Pulmonary artery endothelial cell (primary cell): ENCODE measurements at regions not wholly inside any gene's neighbourhood (a gene's known extent, or its start where the extent isn't known, plus 50 kb on each side); places are given as distances from the start of the nearest gene placed in this dataset.

Experiments
- DNase-seq: peaks from one replicate; pipeline ENCODE4 v3.0.0-alpha.2; 2011; ENCODE audit warnings: low read depth, low spot score

GRCh38 chr16:86016201-86016965 lies 117.4 kb downstream of the IRF8 start:
- DNase-seq = peak; percentile 26

- no peak for DNase-seq
These were observed 119.1 kb downstream of the IRF8 start for GRCh38 chr16:86018071-86018470.

GRCh38 chr16:86018487-86018886 lies 119.5 kb downstream of the IRF8 start:
- DNase-seq = no peak

GRCh38 chr16:86018941-86019340 lies 120.0 kb downstream of the IRF8 start:
- no peak for DNase-seq

GRCh38 chr16:86019446-86020047 lies 120.6 kb downstream of the IRF8 start:
- DNase-seq = no peak

- DNase-seq = no peak
These were observed 122.0 kb downstream of the IRF8 start for GRCh38 chr16:86020971-86021370.

GRCh38 chr16:86022381-86022960 lies 123.5 kb downstream of the IRF8 start:
- DNase-seq = no peak

DNA sequence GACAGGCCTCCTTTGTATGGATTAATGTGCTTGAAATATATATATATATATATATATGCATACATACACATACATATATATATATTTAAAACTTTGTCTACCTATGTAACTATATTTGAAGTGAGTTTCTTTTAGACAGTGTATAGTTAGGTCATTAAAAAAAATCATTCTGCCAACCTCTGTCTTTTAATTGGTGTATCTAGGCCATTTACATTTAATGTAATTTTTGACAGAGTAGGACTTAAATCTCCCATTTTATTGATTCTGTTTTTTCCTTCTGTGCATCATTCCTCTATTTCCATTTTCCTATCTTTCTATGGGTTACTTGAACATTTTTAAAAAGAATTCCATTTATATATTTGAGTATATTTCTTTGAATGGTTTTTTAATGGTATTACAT lies 125.2 kb downstream of the IRF8 start:
- DNase-seq = no peak

DNA sequence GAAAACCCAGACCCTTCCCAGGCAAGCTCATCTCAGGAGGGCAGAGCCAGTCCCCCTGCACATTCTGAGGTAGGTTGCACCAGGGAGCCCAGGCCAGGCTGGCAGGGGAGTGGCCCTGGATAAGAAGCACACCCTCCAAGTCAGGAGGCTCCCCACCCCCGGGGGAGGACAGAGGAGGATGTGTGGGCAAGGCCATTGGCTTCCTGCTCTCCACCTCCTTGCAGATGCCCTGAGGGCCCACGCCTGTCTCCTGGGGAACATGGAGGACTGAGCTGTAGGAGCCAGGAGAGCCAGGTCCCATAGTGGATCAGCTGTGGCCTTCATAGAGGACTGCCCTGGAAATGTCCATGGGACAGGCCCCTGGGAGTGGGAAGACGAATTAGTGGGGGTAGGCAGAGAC lies 126.7 kb downstream of the IRF8 start:
- no peak for DNase-seq

GRCh38 chr16:86026171-86026910 lies 127.4 kb downstream of the IRF8 start:
- no peak for DNase-seq

- no peak for DNase-seq
These were observed 128.0 kb downstream of the IRF8 start for GRCh38 chr16:86026916-86027315.

DNA sequence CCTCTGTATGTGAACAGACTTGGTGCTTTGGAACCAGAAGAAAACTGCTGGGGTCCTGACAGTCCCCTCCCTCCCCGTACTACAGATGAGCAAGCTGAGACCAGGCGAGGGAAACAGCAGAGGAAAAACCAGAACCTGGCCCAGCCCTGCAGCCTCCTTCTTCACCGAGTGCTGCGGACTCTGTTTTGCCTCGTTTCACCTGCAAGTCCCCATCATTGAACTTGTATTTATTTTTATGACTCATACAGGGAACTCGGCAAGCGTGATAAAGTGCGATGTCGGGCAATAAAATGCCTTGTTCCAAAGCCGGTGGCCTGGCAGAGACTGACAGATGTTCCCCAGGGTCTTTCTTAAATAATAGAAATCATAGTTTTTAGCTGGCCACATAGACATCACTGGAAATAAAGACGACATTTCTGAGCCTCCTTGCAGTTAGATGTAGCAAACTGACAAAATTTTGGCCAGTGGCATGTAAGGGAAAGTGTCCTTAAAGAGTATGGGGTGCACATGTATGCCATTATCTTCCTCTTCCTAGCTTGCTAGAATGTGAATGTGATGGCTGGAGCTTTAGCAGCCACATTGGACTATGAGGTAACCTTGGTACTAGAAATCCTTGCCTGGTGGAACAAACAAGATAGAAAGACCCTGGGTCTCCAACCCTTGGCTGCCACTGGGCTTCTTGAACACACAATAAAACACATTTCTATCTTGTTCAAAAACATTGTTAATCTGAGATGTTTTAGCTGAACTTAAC lies 128.6 kb downstream of the IRF8 start:
- no peak for DNase-seq

DNA sequence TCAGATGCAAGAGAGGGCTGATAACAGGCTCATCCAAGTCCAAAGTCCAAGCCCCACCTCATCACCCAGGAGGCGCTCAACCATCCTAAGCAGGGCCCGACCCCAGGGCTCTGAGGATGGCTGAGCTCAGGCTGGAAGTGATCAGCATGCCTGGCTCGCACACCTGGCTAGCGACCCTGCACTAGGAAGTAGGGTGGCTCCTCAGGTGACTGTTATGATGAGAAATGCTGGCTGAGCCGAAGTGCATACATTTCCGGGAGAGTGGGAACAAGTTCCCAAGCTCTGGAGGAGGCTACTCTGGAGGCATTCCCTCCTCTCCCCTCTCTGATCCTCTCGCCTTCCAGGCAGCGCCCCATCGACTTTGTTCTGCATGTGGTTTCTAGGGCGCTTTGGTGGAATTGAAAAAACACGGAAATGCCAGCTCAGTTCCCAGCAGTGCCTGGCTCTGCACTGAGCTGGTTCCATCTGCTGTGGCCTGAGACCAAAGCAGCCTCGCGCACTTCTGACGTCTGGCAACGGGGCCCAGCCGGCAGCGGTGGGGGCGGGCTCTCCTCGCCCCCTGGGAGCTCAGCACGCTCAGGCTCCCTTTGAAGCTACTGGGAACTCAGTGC lies 130.3 kb downstream of the IRF8 start:
- DNase-seq = no peak

GRCh38 chr16:86030116-86030515 lies 131.2 kb downstream of the IRF8 start:
- DNase-seq = no peak

- no peak for DNase-seq
These were observed 132.2 kb downstream of the IRF8 start for GRCh38 chr16:86031141-86031678.

DNA sequence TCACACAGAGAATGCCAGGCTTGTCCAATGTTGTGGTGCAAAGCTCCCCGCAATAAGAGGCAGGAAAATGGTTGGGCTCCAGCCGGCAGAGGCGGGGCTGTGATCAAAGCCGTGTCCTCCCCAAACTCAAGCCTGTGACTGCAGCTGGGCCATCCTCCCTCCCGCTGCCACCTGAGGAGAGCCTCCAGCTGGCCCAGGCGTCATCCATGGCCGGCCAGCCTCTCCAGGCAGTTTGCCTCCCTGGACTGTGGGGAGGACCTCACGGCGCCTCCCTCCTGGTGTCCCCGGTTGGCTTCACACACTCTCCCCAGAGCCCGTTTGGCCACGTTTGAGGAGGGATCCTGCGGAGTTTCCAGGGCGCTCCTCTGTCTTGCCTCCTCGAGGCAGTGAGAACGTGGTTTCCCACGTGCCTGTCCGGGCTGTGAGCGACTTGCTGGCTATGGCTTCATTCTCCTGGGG lies 134.1 kb downstream of the IRF8 start:
- no peak for DNase-seq

GRCh38 chr16:86033971-86034370 lies 135.0 kb downstream of the IRF8 start:
- no peak for DNase-seq

- no peak for DNase-seq
These were observed 135.5 kb downstream of the IRF8 start for GRCh38 chr16:86034421-86034919.

DNA sequence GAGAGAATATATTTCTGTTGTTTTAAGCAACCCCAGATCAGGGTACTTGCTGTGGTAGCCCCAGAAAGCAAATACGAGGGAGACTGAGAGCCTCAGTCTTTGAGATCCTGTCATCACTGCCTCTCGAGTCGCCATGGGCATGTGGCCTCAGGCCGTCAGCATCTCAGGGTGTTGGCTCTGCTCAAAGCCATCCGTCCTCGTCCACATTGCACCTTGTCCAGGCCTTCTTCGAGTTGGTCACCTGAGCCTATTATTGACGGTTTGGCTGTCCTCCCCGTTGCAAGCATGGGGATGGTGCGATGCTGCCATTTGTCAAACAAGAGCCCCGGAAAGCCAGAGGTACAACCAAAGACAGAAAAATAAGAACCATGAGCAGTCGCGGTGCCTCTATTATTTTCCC lies 136.9 kb downstream of the IRF8 start:
- DNase-seq = no peak
